DND-41 (cell line): ENCODE measurements at regions not wholly inside any gene's neighbourhood (a gene's known extent, or its start where the extent isn't known, plus 50 kb on each side); places are given as distances from the start of the nearest gene placed in this dataset.

ENCODE experiments used
- ATAC-seq: fragments of 200-7000 bp; cut with Tn5 transposase; 3 replicates; pipeline ENCODE4 v1.9.1; 2021; ENCODE audit warnings: low read depth; ENCODE audit not compliant: insufficient read depth
- DNase-seq: peaks from one replicate; pipeline ENCODE4 v3.0.0-alpha.2; 2020
- H2AFZ ChIP-seq: 2 replicates; pipeline ENCODE4 v1.6.0; 2012; ENCODE audit warnings: low read depth, low read length
- H3K27ac ChIP-seq: 2 replicates; pipeline ENCODE4 v1.5.1; 2012; ENCODE audit warnings: low read length, inconsistent platforms
- H3K27me3 ChIP-seq: fragments of 200-600 bp; sonication (generic); 2 replicates; pipeline ENCODE4 v1.6.0; 2012; ENCODE audit warnings: low read length, mild to moderate bottlenecking, inconsistent platforms; ENCODE audit not compliant: insufficient read depth, poor library complexity
- H3K36me3 ChIP-seq: 2 replicates; pipeline ENCODE4 v1.5.1; 2012; ENCODE audit warnings: low read length, inconsistent platforms; ENCODE audit not compliant: insufficient read depth
- H3K4me1 ChIP-seq: 2 replicates; pipeline ENCODE4 v1.5.1; 2012; ENCODE audit warnings: mild to moderate bottlenecking, low read length; ENCODE audit not compliant: insufficient read depth
- H3K4me2 ChIP-seq: 2 replicates; pipeline ENCODE4 v1.6.0; 2012; ENCODE audit warnings: mild to moderate bottlenecking, moderate library complexity, low read length, inconsistent platforms; ENCODE audit not compliant: insufficient read depth
- H3K4me3 ChIP-seq, 2 experiments: fragments of 200-600 bp in 1 of 2; shearing (Covaris generic) in 1 of 2; 2 replicates each; pipeline ENCODE4 v1.5.1; 2012 to 2016; ENCODE audit warnings: inconsistent platforms in 2 of 2, low read length in 2 of 2, mild to moderate bottlenecking in 2 of 2, low read depth in 1 of 2, moderate library complexity in 1 of 2
- H3K79me2 ChIP-seq: 2 replicates; pipeline ENCODE4 v1.6.0; 2012; ENCODE audit warnings: low read length, inconsistent platforms; ENCODE audit not compliant: insufficient read depth
- H3K9ac ChIP-seq: 2 replicates; pipeline ENCODE4 v1.6.0; 2012; ENCODE audit warnings: low read depth, mild to moderate bottlenecking, inconsistent platforms, low read length, moderate library complexity
- H3K9me3 ChIP-seq: 2 replicates; pipeline ENCODE4 v1.5.1; 2012; ENCODE audit warnings: low read length, moderate library complexity, mild to moderate bottlenecking, inconsistent platforms; ENCODE audit not compliant: insufficient read depth, severe bottlenecking
- H4K20me1 ChIP-seq: 2 replicates; pipeline ENCODE4 v1.6.0; 2012; ENCODE audit warnings: low read length; ENCODE audit not compliant: insufficient read depth
- EZH2 ChIP-seq: IDR thresholded peaks from 3 replicates; pipeline ENCODE4 v1.6.1; 2012; ENCODE audit warnings: borderline replicate concordance, low read depth, mild to moderate bottlenecking, moderate library complexity, low read length, inconsistent platforms; ENCODE audit not compliant: severe bottlenecking
- TF ChIP-seq, protein P1 (sequence below): IDR thresholded peaks from 2 replicates; pipeline ENCODE4 v1.5.1; 2012; ENCODE audit warnings: borderline replicate concordance, low read length, moderate library complexity, mild to moderate bottlenecking; ENCODE audit not compliant: poor library complexity, severe bottlenecking; ENCODE audit errors: extremely low read depth

DNA sequence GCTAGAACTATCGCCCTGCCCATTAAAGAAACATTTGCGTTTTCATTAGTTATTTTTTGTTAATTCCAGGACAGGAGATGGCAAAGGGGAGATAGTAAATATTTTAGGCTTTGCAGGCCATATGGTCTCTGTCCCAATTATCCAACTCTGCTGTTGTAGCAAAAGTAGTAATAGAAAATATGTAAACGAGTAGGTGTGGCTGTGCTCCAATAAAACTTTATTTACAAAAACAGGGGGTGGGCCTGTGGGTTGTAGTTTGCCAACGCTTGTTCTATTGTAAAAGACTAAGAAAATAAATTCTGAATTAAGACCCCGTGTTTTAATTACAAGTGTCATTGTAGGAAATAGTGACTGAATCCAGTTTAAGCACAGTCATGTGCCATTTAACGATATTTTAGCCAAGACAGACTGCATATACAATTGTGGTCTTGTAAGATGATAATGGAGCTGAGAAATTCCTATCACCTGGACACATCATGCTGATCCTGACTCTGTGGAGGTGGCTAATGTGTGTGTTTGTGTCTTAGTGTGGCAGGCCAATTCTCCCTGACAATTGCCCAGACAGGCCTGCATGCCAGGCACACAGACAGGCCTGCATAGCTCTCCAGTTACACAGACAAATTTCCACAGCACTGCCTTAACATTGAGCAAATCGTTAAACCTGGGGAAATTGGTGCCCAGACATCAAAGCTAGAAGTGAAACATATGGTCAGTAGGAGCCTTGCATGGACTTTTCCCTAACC is 76.4 kb downstream of the SKA1 start:
- no peak overlapping the region for H3K4me3 ChIP-seq
- H2AFZ ChIP-seq = no peak overlapping the region
- no peaks in the 10 kb centered on the region for H3K9me3 ChIP-seq
- TF ChIP-seq EZH2 = no peak
- TF ChIP-seq, protein P1, sequence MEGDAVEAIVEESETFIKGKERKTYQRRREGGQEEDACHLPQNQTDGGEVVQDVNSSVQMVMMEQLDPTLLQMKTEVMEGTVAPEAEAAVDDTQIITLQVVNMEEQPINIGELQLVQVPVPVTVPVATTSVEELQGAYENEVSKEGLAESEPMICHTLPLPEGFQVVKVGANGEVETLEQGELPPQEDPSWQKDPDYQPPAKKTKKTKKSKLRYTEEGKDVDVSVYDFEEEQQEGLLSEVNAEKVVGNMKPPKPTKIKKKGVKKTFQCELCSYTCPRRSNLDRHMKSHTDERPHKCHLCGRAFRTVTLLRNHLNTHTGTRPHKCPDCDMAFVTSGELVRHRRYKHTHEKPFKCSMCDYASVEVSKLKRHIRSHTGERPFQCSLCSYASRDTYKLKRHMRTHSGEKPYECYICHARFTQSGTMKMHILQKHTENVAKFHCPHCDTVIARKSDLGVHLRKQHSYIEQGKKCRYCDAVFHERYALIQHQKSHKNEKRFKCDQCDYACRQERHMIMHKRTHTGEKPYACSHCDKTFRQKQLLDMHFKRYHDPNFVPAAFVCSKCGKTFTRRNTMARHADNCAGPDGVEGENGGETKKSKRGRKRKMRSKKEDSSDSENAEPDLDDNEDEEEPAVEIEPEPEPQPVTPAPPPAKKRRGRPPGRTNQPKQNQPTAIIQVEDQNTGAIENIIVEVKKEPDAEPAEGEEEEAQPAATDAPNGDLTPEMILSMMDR = no peak
- H3K9ac ChIP-seq = no peak overlapping the region
- no peak overlapping the region for H3K27ac ChIP-seq
- no peaks in the 10 kb centered on the region for H4K20me1 ChIP-seq
- no peak for DNase-seq
- no peak for ATAC-seq
- no peaks in the 10 kb centered on the region for H3K36me3 ChIP-seq
- no peaks in the 10 kb centered on the region for H3K79me2 ChIP-seq
- H3K27me3 ChIP-seq = peaks cover 2% of the 10 kb centered on the region
- no peaks in the 10 kb centered on the region for H3K4me1 ChIP-seq
- H3K4me2 ChIP-seq = no peak overlapping the region

DNA sequence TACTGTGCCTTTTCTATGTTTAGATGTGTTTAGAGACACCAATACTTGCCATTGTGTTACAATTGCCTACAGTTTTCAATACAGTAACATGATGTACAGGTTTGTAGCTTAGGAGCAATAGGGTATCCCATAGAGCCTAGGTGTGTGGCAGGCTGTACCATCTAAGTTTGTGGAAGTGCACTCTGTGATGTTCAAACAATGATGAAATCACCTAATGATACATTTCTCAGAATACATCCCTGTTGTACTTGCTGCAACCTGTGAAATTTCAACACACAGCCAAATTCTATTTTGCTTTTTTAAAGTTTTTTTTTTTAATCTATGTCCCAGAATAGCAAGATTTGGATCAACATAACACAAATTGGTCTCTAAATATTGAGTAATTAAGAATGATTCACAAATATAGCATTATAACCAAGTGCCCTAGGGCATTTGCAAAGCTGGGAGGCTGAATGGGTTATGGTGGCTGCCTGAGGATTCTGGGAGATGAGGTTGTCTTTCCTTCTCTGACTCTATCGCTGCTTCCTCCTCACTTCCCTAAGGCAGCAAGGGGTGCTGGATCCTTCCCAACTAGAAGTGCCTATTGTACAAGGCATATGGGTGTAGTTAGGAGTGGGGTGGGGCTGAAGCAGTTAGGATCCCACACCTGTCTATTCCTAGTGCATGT is 78.3 kb downstream of the SKA1 start:
- H3K36me3 ChIP-seq = no peaks in the 10 kb centered on the region
- H3K4me2 ChIP-seq = no peak overlapping the region
- TF ChIP-seq, protein P1 = no peak
- TF ChIP-seq EZH2 = no peak
- peaks cover 2% of the 10 kb centered on the region for H3K27me3 ChIP-seq
- H3K27ac ChIP-seq = no peak overlapping the region
- no peak overlapping the region for H2AFZ ChIP-seq
- no peaks in the 10 kb centered on the region for H3K79me2 ChIP-seq
- no peak overlapping the region for H3K4me3 ChIP-seq
- H3K9me3 ChIP-seq = no peaks in the 10 kb centered on the region
- H3K4me1 ChIP-seq = no peaks in the 10 kb centered on the region
- DNase-seq (no peak), ATAC-seq (no peak)
- H4K20me1 ChIP-seq = no peaks in the 10 kb centered on the region
- H3K9ac ChIP-seq = no peak overlapping the region

DNA sequence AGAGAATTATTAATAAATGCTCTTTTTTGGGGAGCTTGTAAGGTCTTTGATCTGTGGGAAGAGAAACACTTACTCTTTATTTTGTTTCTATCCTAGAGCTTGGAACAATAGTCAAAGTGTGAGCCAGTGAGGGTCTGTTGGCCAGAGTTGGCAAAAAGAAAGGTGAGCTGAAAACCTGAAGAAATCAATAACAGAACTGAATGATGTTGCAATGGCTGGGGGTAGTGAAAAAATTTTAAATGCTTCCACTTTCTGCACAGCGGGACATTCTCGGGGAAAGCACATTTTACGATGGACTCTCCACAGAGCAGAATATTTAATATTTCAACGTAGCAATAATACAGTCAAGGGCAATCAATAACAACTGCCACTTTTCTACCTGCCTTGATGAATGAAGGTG is 78.9 kb downstream of the SKA1 start:
- H2AFZ ChIP-seq = no peak overlapping the region
- DNase-seq = no peak
- H3K79me2 ChIP-seq = no peaks in the 10 kb centered on the region
- H3K9me3 ChIP-seq = no peaks in the 10 kb centered on the region
- no peaks in the 10 kb centered on the region for H4K20me1 ChIP-seq
- no peaks in the 10 kb centered on the region for H3K4me1 ChIP-seq
- TF ChIP-seq, protein P1 = no peak
- no peak for TF ChIP-seq EZH2
- H3K27ac ChIP-seq = no peak overlapping the region
- H3K27me3 ChIP-seq = peaks cover 2% of the 10 kb centered on the region
- H3K9ac ChIP-seq = no peak overlapping the region
- no peak for ATAC-seq
- H3K36me3 ChIP-seq = no peaks in the 10 kb centered on the region
- no peak overlapping the region for H3K4me3 ChIP-seq
- H3K4me2 ChIP-seq = no peak overlapping the region
